SHP77 treated with DMSO at 0.1 percent for 48 hours (cell line): ENCODE measurements at regions not wholly inside any gene's neighbourhood (a gene's known extent, or its start where the extent isn't known, plus 50 kb on each side); places are given as distances from the start of the nearest gene placed in this dataset.

Experiments
- DNase-seq: peaks from one replicate; lab custom pipeline; 2025; lab: John Stamatoyannopoulos, UW

DNA sequence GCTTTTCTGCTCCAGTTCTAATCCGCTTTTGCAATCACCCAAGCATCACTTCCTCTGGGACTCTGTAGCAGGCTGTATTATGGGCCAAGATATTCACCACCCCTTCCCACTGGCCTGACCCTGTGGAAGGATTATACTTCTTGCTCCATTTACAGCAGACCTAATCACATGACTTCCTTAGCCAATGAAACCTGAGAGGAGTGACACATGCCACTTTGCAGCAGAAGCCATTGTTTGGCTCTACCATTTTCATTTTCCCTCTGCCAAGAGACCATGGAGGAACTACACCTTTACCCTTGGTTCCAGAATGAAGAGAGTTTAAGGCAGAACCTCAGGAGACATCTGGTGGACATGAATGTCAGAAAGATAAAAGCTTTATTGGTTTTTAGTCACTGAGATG is 134.9 kb upstream of the HSD17B12 start:
- no peak for DNase-seq

DNA sequence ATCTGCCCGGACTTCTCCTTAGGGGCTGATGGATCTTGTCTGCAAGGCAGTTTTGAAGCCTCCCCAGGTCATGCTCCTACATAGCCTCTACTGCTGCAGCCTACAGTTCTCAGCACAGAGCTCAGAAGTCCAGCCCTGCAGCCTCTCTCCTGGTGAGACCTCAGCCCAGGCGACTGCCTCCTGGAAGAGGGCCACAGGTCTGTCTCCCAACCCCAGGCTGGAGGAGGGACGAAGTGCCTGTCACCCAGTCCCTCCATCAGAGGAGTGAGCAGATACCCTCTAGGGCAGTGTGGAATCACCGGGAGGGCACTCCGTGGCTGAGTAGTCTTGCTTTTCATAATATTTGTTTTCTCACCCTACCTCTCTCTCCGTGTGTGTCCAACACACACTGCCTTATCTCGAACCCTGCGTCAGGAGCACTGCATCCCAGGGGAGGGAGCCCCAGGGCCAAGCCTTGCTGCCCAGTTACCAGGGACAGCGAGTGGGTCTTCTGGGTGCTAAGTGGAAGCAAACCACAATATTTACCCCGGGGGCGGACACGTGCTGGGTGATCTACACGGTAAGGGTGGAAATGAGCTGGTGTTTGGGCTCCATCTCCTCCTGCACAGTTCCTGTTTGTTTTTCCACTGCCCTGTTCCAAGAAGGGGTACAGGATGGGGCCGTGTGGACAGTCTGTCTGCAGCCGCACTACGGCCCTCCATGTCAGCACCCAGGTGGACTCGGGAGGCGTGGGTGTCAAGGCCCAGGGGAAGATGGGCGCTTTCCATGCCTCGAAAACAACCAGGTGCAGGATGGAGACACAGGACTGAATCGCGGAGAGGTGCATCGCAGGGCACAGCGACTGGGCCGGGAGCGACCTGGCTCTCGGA is 133.7 kb upstream of the HSD17B12 start:
- no peak for DNase-seq

DNA sequence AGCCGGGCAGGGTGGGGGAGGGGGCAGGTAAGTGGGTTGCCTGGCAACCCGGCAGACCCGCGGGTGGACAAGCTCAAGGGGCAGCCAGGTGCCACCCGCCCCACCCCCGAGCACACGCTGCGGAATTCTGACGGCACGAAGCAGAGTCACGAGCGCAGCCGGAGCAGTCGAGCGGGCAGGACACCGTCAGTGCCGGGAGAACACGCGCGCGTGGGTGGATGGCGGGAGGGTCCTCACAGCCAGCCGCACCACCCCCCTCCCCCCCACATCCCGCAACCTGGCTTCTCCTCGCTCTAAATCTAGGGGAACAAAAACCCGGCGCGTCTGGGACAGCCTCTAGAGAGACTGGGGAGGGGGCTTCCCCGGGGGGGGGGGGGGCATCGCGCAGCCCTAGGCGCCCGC is 133.1 kb upstream of the HSD17B12 start:
- DNase-seq = no peak

DNA sequence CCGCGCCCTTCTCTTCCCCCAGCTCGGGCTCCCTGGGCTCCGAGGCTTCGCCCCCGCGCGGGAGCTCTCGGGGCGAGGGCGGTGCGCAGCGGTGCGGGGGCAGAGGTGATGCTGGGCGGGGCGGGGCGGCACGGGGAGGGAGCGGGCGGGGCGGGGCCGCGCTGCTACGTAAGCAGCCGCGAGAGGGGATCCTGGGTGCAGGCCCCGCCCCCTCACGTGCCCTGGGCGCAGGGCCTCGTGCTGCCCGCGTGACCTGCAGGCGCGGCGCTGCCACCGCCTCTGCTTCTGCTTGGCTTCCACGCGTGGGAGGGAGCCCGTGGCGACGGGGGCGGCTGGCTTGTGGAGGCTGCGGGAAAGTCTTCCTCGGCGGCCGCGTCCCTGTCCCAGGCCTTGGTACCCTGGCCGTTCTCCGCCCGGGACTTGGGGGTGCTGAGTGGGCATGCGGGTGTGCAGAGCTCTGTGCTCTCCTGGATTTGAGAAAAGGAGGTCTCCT is 132.6 kb upstream of the HSD17B12 start:
- no peak for DNase-seq

DNA sequence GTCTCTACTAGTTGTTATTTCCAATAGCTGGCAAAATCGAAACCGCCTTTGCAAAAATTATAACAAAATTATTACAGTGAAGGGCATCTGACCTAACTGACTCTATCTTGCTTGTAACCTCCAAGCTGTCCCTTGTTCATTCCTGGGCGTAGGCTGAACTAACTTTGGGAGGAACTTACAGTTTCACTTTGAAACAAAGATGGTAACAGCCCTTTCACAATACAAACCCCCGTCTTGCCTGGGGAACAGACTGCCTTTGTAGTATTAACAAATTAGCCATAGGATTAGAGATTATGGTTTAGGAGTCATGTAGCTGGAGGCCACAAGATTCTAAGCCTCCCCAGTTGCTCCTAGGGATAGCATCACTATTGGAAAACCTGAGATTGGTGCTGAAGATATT is 131.6 kb upstream of the HSD17B12 start:
- no peak for DNase-seq

DNA sequence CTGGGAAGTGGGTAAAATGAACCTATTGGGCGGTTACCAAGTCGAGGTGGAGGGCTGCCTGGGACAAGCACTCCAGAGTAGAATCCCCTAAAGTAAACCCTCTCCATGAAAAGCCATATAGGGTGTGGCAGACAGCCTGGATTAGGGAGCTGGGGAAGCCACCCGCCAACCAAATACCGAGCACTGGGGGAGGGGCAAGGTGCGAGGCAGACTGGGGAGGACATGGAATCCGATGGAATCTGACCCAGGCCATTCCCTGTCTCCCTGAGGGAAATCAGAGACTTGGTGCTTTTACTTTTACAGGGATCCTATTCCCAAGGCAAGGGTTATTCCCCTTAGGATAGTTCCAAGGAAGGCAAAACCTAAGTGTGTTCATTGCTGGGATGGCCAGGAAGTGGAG is 130.9 kb upstream of the HSD17B12 start:
- no peak for DNase-seq

DNA sequence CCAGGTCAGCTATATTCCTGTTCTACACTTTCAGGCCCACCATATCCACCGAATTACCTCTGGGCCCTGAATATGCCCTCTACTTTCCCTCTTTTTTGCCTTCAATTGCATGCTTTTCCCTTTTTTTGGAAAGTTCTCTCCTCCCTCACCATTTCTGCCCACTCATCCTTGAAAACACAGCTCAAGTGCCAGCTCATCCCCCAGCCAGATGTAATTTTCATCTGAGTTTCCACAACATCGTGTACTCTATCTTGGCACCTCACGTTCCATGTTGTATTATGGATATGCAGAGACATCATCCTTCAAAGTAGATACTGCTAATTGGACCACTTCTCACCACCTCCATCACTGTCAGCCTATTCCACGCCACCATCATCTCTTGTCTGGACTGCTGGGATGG is 129.8 kb upstream of the HSD17B12 start:
- DNase-seq = no peak

DNA sequence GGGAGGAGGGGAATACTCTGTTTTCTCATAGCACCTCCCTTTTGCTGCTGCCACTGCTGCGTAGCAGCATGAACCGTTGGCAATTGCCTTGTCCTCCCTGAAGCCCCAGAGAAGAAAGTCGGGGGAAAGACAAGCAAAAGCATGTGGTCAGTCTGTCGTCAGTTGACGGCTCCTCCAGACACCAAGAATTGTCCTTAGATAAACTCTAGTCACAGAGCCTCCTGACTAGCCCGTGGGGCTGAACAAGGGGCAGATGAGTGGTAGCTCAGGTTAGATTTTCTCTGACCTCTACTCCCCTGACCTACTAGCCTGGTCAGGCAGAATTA is 126.4 kb upstream of the HSD17B12 start:
- no peak for DNase-seq

DNA sequence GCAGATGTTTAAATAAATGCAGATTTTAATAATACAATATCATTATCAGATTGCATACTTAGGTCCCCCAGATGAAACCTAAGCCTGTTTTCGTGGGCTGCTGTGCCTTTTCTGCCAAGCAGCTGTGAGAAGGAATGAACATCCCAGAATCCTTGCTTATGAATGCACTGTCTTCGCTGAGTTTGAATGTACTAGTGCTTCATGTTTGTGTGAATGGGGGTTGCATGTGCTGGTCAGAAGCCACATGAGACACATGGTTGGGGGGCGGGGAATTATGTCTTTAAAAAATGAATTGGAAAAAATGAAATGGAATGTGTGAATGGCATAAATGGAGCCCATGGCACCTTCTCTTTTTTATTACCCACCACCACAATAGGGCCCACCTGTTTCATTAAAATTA is 125.4 kb upstream of the HSD17B12 start:
- DNase-seq = no peak

DNA sequence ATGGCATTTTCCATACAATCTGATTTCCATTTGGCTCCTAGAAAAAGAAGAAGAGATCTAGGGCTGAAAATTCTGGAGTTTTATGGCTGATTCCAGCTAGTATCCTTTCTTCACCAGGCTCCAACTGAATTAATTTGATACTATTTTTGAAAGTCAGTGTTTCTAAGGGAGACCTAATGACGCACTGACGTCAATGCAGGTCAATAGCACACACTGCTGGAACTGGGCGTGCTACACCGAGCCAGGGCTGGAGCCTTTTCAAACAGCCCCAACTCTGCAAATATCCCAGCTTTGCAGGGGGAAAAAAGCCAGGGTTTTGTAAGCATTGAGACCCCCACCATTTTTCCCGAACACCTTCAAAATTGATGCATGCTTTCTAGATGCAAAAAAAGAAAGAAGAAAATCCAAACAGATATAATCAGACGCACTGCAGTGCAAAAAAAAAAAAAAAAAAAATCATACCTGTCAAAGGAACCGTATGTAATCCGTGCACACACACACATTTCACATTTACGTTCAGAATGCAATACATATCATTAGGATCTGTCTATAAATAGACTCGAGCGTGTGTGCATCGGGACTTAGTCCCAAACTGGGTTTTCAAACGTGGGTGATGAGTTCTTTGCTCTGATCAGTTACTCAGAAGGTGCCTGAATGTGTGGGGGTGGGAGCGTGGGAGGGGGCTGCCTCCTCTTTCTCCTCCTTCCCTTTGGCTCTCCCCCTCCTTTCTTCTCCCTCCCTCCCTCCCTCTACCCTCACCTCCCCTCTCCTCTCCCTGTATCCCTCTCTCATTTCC is 124.5 kb upstream of the HSD17B12 start:
- DNase-seq = peak; percentile 82

DNA sequence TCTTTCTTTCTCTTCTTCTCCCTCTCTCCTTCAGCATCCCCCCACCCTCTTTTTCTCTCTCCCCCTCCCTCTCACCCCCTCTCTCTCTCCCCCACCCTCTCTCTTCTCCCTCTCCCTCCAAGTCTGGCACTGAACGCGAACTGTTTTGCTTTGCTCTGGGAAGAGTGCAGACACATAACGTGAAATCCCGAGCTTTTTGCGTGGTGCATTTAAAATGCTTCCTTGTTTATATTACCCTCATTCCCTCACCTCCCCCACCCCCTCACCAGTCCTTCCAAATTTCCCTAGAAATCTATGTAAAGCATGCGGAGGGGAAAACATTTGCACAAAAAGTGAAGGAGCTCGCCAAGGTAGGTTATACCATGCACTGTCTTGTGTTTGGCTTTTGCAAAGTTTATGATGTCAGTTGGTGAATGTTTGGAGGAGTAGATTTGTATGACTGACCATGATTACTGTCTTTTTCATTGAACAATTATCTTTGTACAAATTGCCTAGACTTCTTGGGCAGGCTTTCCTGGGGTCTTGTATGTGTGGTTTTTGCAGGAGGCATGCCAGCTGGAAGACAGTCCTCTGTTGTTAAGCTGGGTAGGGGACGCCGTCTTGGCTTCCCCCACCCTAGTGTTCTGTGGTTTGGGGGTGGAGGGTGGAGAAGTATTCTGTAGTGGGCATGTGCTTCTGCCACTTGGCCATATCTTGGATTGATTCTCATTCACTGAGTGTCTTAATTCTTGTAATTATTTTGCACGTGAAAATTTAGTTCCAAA is 123.7 kb upstream of the HSD17B12 start:
- DNase-seq = no peak

DNA sequence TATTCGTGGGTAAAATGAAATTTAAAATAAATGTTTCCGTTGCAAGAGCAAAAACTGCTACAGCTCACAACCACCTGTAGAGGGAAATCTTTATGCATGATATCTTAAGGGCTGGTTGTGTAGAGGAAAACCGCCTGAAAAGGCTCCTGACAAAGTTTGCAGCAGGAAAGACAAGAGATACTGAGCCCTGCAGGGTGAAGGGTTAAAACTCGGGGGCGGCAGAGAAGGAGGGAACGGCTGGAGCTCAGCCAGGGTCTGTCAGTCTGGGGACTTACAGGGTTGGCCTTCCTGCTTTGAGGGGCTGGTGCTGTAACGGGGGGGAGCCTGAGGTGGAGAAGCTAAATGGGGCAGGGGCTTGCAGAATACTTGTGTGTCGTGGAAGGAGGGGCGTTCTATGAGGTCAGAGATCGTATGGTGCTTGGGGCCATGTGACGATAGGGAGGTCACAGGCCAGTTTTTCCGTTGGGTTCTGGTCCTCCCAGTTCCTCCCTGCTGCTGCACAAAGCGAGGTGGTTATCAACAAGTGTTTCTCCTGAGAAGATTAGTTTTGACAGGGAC is 122.9 kb upstream of the HSD17B12 start:
- no peak for DNase-seq

DNA sequence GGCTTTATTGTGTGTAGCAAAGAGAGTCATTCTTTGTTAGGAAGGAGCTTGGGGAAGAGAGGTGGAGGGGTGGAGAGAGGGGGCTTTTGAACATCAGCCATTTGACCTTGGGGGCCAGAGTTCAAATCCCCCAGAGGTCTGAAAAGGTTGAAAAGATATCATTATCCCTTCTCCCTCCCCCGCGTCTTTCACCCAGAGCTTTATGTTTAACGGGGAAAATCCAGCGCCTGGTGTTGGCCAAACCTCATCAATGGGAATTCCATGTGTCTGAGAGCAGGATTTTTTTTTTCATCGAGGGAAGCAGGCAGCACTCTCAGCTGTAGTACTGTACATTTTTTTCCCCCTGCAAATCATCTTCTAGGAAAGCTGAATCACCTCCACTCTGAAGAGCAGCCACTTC is 122.4 kb upstream of the HSD17B12 start:
- DNase-seq = no peak

DNA sequence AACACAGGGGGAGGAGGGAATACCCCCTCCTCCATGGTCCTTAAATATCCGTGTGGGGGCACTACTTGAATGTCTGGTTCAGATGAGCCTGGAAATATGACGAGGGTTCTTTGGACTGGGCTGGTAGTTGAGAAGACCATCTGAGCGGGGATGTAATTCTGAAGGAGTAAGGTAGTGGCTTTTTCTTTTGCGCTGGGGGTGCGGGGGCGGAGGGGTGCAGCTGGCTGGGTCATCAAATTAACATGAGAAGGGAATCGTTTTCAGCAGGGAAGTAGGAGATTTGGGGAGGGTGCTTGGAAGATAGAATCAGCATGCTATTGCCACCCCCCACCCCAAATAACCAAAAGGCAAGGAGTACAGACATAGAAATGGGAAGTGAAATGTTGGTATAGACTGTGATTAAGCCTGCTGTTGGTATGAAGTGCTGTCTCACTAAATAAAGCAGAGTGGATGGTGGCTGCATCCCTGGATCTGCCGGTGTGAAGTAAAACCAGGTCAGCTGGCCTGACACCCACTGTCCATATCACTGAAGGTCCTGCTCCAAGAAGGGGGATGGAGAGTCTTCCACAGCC is 121.9 kb upstream of the HSD17B12 start:
- DNase-seq = no peak

DNA sequence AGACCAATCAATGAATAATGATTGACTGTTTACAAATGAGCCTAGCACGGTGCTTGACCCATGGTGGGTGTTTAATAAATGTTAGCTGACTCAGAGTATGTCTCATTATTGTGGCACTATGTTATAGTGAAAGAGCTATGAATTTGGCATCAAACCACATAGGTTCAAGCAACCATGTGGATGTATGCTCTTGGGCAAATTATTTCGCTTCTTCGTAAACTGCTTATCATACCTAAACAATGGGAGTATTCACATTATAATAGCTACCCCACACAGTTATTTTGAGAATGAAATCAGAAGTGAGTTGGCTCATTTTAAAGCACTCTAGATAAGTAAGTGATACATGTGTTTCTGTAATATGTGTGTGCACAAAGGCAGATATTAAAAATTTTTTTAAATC is 118.7 kb upstream of the HSD17B12 start:
- DNase-seq = no peak

DNA sequence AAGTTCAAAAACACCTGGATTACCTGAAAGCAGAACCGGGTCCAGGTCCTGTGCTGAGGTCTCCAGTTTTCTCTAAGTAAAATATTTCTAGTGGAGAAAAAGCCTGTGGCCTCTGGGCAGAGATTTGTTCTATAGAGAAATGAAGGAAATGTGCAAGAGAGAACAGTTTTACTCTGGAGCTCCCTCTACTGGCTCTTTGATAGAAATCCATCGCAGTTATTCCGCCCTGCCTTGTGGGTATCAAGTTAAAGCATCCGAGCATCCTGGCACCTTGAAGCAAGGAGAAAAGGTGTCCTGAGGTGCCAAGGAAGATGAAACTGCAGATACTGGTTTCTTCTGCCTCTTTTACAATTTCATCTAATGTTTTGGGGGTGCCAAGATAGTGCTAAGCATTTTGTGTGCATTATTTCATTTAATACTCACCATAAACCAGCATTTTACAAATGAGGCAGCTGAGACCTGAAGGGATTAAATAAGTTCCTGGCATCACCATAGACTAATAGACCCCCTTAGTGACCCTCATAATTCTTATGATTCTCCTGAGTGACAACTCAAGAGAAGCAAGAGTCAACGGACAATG is 113.1 kb upstream of the HSD17B12 start:
- peak; percentile 28 for DNase-seq

DNA sequence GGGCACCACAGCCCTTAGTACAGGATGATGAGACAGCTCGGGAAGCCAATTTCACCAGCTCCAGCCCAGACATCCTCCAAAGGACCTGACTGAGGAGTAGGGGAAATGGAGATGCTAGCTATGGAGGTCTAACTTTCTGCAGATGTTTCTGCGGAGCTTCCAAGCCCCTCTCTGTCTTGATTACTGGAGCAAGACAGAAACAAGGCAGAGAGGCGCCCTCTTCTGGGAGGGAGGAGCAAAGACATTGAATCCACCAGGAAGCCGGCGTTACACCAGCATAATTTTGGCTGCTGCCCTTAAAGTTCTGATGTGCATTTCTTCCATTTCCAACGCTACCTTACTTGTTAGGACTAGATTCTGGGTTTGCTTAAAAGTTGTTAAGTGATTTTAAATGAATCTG is 107.3 kb upstream of the HSD17B12 start:
- DNase-seq = peak; percentile 46

DNA sequence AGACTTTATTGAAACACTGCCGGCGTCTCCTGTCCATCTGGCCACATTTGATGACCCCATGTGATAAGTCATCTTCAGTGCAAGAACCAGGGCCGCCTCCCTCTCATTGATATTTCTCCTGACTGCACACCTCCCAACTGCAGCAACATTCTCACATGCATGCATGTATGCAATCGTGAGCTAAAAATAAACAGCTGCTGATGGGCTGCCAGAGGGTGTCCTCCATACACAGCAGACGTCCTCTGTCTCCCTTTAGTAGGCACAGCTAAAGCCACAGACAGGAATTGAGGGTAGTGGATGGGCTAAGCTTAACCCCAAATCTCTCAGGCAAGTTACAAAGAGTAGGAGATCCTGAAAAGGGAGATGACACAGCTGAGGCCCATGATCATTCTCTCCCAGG is 106.7 kb upstream of the HSD17B12 start:
- DNase-seq = no peak

DNA sequence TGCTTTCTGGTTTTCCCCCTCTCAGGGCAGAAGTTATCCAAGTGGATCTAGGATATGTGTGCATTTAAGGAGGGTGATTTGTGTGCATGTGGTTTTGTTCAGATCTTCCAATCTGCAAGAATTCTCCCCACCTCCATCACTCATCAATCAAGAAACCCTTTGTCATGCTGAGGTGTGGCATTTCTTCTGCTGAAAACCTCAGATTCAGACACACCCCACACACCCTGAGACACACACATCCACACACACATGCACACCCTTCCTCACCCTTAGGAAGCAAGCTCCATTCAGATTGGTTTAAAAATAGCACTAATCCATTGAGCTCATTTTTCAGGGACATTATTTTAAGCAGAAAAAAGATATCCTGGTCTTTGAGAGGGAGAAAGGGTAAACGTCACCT is 106.1 kb upstream of the HSD17B12 start:
- DNase-seq = no peak

DNA sequence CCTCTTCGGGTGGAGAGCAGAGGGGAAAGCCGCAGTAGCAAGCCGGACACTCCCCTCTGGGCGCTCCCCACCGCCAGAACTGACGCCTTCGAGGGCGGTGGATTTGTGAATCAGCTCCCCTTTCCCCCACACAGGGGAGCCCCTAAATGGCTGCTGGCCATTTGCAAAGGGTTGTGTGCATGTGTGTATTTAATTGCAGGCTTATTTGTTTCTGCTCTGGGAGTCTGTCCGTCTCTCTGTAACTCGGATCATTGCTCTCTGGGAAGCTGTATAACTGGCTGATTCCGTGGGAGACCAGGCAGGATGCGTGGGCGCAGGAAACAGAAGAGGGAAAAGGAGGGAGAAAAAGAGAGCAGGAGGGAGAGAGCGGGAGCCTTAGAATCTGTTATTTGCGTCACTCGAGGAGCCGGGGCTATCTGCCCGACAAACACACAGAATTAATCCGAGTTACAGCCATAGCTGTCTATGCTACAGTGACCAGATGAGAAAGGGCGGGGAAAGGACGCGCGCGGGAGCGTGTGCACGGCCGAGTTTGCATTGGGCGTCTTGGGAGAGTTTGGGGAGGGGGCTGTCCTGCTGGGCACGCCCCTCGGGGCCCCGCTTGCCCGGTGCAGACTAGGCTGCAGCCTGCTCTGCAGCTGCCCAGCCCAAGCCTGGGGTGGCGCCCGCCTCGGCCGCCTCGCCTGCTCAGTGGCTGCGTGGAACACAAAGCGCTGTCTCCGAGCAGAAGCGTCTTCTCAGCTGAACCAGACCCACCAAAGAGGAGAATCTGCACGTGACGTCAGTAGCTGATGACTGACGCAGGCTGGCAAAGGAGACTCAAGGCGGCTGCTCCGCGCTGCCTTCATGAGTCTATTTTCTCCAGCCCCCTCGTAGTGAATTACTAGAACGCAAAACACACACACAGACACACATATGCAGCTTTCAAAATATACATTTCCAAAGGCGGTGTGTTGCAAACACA is 105.3 kb upstream of the HSD17B12 start:
- DNase-seq = peak; percentile 52
